Spleen (tissue), 11 donors: ENCODE measurements at regions not wholly inside any gene's neighbourhood (a gene's known extent, or its start where the extent isn't known, plus 50 kb on each side); places are given as distances from the start of the nearest gene placed in this dataset.

Source experiments
- DNase-seq: peaks from one replicate; pipeline ENCODE4 v3.0.0-alpha.2; 2020
- H3K27ac ChIP-seq, 8 donors: fragments of 200-600 bp; sonication (generic) in 7 of 8; 1 replicate in 4 of 8; 2 replicates in 4 of 8; pipeline versions ENCODE4 v1.5.0 to v1.8.0; 2016 to 2021; ENCODE audit warnings: inconsistent platforms in 4 of 8, mild to moderate bottlenecking in 4 of 8, moderate library complexity in 1 of 8
- H3K27me3 ChIP-seq, 7 donors: fragments of 200-600 bp; sonication (generic) in 6 of 7; replicated peaks in 1 of 7; 1 replicate in 4 of 7; 2 replicates in 3 of 7; pipeline versions ENCODE4 v1.5.0 to v1.8.0; 2016 to 2021; ENCODE audit warnings: inconsistent platforms in 3 of 7, mild to moderate bottlenecking in 1 of 7
- H3K36me3 ChIP-seq, 6 donors: fragments of 200-600 bp; sonication (generic) in 5 of 6; 1 replicate in 4 of 6; 2 replicates in 2 of 6; pipeline versions ENCODE4 v1.5.0 to v1.8.0; 2016 to 2021; ENCODE audit warnings: inconsistent platforms in 2 of 6
- H3K4me1 ChIP-seq, 6 donors: fragments of 200-600 bp; sonication (generic) in 5 of 6; 1 replicate in 3 of 6; 2 replicates in 3 of 6; pipeline versions ENCODE4 v1.5.0 to v1.8.0; 2016 to 2021; ENCODE audit warnings: inconsistent platforms in 3 of 6
- H3K4me3 ChIP-seq, 8 donors: fragments of 200-600 bp; sonication (generic) in 7 of 8; 1 replicate in 4 of 8; 2 replicates in 4 of 8; pipeline versions ENCODE4 v1.5.0 to v1.8.0; 2016 to 2021; ENCODE audit warnings: inconsistent platforms in 4 of 8, mild to moderate bottlenecking in 4 of 8, moderate library complexity in 2 of 8
- H3K9me3 ChIP-seq, 8 donors: fragments of 200-600 bp; sonication (generic) in 7 of 8; 1 replicate in 4 of 8; 2 replicates in 4 of 8; pipeline versions ENCODE4 v1.5.0 to v1.8.0; 2016 to 2021; ENCODE audit warnings: inconsistent platforms in 4 of 8
- CTCF ChIP-seq, 11 experiments: fragments of 200-600 bp in 7 of 11; fragments of 450-650 bp in 4 of 11; sonication (generic) in 4 of 11; IDR thresholded peaks in 8 of 11; conservative IDR thresholded peaks in 3 of 11; 1 replicate in 7 of 11; 2 replicates in 4 of 11; pipeline versions ENCODE4 v1.4.0 to v1.8.0; 2016 to 2021; ENCODE audit warnings: antibody characterized with exemption in 11 of 11, inconsistent platforms in 4 of 11, mild to moderate bottlenecking in 1 of 11
- POLR2A ChIP-seq, 3 donors: fragments of 450-650 bp; IDR thresholded peaks; one replicate each; pipeline ENCODE4 v1.5.1; 2017; ENCODE audit warnings: antibody characterized with exemption in 3 of 3, mild to moderate bottlenecking in 1 of 3
- POLR2AphosphoS5 ChIP-seq, 3 donors: sonication (generic); formaldehyde crosslinking; IDR thresholded peaks; one replicate each; pipeline ENCODE4 v1.5.1; 2017; ENCODE audit warnings: antibody characterized with exemption in 3 of 3
- WGBS, 5 donors: extraction: QIAGEN DNeasy Blood & Tissue Kit in 3 of 5; methylation state at CpG; one replicate each; pipeline versions ENCODE4 v1.1.5 to v1.1.7; 2013 to 2018; 5-methylcytosine and 5-hydroxymethylcytosine counted together
- intact Hi-C: fragments of 100-400 bp; cut with DNase I; formaldehyde crosslinking; loops from one replicate; pipeline ENCODE4 v1.15.0; 2023; ENCODE audit warnings: low total_unique reads
- donor health status: healthy with polysubstance abuse.
- donor health status: DM: no; HTN: no; CAD: no; lungs with moderate emphysema.
- donor health status: DM: no; HTN: no; CAD: no.
- donor health status: Bipolar disorder and iron deficiency.
- donor health status: healthy.
- donor health status: DM: no; HTN: no; CAD: no.
- donor health status: DM: yes; HTN: yes; CAD: no.

GRCh38 chr5:98158440-98158839 lies 615.0 kb upstream of the RGMB start:
- TF ChIP-seq POLR2A (IDR thresholded peaks at IDR 0.05) (no peak), POLR2AphosphoS5 (IDR thresholded peaks at IDR 0.05) (no peak), CTCF (IDR thresholded peaks at IDR 0.05 in 8 of 11, conservative IDR thresholded peaks at IDR 0.05 in 3 of 11) (no peak)
- H3K36me3 ChIP-seq: no peaks in the 10 kb centered on the region
- DNase-seq: no peak
- no peaks in the 10 kb centered on the region for H3K4me1 ChIP-seq
- WGBS, 5 donors: 85 to 99% (median 92%) methylated on average over 5 to 6 of the region's 6 CpGs
- no peaks in the 10 kb centered on the region for H3K27me3 ChIP-seq
- intact Hi-C loops: no loop called here
- no peak overlapping the region for H3K4me3 ChIP-seq
- no peak overlapping the region for H3K27ac ChIP-seq
- no peaks in the 10 kb centered on the region for H3K9me3 ChIP-seq

- intact Hi-C loops: no loop called here
- no peak for DNase-seq
- no peaks in the 10 kb centered on the region for H3K9me3 ChIP-seq
- H3K4me1 ChIP-seq: no peaks in the 10 kb centered on the region
- 65 to 74% (median 70%) methylated on average over 4 of the region's 4 CpGs for WGBS, 5 donors
- TF ChIP-seq POLR2AphosphoS5 (IDR thresholded peaks at IDR 0.05) (no peak), CTCF (IDR thresholded peaks at IDR 0.05 in 8 of 11, conservative IDR thresholded peaks at IDR 0.05 in 3 of 11) (no peak), POLR2A (IDR thresholded peaks at IDR 0.05) (no peak)
- no peaks in the 10 kb centered on the region for H3K27me3 ChIP-seq
- no peak overlapping the region for H3K27ac ChIP-seq
- H3K4me3 ChIP-seq: no peak overlapping the region
- H3K36me3 ChIP-seq: no peaks in the 10 kb centered on the region
These were observed 609.5 kb upstream of the RGMB start for GRCh38 chr5:98163796-98164493.

- H3K4me1 ChIP-seq: no peaks in the 10 kb centered on the region
- H3K4me3 ChIP-seq: no peak overlapping the region
- H3K9me3 ChIP-seq: no peaks in the 10 kb centered on the region
- intact Hi-C loops: no loop called here
- TF ChIP-seq CTCF (IDR thresholded peaks at IDR 0.05 in 8 of 11, conservative IDR thresholded peaks at IDR 0.05 in 3 of 11) (no peak), POLR2AphosphoS5 (IDR thresholded peaks at IDR 0.05) (no peak), POLR2A (IDR thresholded peaks at IDR 0.05) (no peak)
- H3K27me3 ChIP-seq: no peaks in the 10 kb centered on the region
- DNase-seq: no peak
- no peak overlapping the region for H3K27ac ChIP-seq
- WGBS, 5 donors: 66 to 84% (median 74%) methylated on average over 2 of the region's 2 CpGs
- no peaks in the 10 kb centered on the region for H3K36me3 ChIP-seq
These were observed 604.6 kb upstream of the RGMB start for GRCh38 chr5:98168871-98169270.

GRCh38 chr5:98170994-98171393 lies 602.5 kb upstream of the RGMB start:
- 51 to 61% (median 56%) methylated on average over 5 of the region's 5 CpGs for whole genome bisulfite sequencing, 5 donors

More at GRCh38 chr5:98170994-98171393, 602.5 kb upstream of the RGMB start:
- no peaks in the 10 kb centered on the region for H3K27me3 ChIP-seq
- no peaks in the 10 kb centered on the region for H3K36me3 ChIP-seq
- intact Hi-C loops: no loop called here
- no peak for DNase-seq
- no peaks in the 10 kb centered on the region for H3K9me3 ChIP-seq
- no peak for TF ChIP-seq POLR2AphosphoS5 (IDR thresholded peaks at IDR 0.05)
- no peak for TF ChIP-seq CTCF (IDR thresholded peaks at IDR 0.05 in 8 of 11, conservative IDR thresholded peaks at IDR 0.05 in 3 of 11)
- no peak for TF ChIP-seq POLR2A (IDR thresholded peaks at IDR 0.05)
- no peak overlapping the region for H3K27ac ChIP-seq
- no peaks in the 10 kb centered on the region for H3K4me1 ChIP-seq
- H3K4me3 ChIP-seq: no peak overlapping the region
